HL-60 (cell line): ENCODE measurements at regions not wholly inside any gene's neighbourhood (a gene's known extent, or its start where the extent isn't known, plus 50 kb on each side); places are given as distances from the start of the nearest gene placed in this dataset.

Experiments
- DNase-seq, 2 experiments: peaks; one replicate each; pipeline ENCODE4 v3.0.0-alpha.2; 2010 to 2020; ENCODE audit warnings: low read depth in 1 of 2, low spot score in 1 of 2
- H3K27ac ChIP-seq: fragments of 250-450 bp; sonication (Bioruptor Pico); replicated peaks from 2 replicates; pipeline ENCODE4 v1.5.1; 2020; ENCODE audit warnings: mild to moderate bottlenecking, moderate library complexity
- H3K27me3 ChIP-seq: fragments of 250-450 bp; sonication (Bioruptor Pico); 2 replicates; pipeline ENCODE4 v1.5.1; 2021; ENCODE audit warnings: mild to moderate bottlenecking, moderate library complexity; ENCODE audit not compliant: insufficient read depth, poor library complexity, severe bottlenecking
- H3K4me3 ChIP-seq: replicated peaks from 2 replicates; pipeline ENCODE4 v1.5.1; 2011; ENCODE audit warnings: mild to moderate bottlenecking, control low read depth, low read length; ENCODE audit not compliant: insufficient read depth
- CTCF ChIP-seq: IDR thresholded peaks from one replicate; pipeline ENCODE4 v1.5.1; 2011; ENCODE audit warnings: low read length, control low read depth, inconsistent platforms; ENCODE audit not compliant: insufficient read depth
- GABPA ChIP-seq: IDR thresholded peaks from 2 replicates; pipeline ENCODE4 v1.6.1; 2012; ENCODE audit warnings: low read depth
- POLR2AphosphoS5 ChIP-seq: IDR thresholded peaks from 2 replicates; pipeline ENCODE4 v1.6.1; 2012; ENCODE audit warnings: low read depth
- REST ChIP-seq: IDR thresholded peaks from 2 replicates; pipeline ENCODE4 v1.6.1; 2012; ENCODE audit warnings: low read depth; ENCODE audit not compliant: insufficient replicate concordance
- SPI1 ChIP-seq: IDR thresholded peaks from 2 replicates; pipeline ENCODE4 v1.6.1; 2012; ENCODE audit warnings: low read depth, mild to moderate bottlenecking, borderline replicate concordance

- no peak for TF ChIP-seq POLR2AphosphoS5
- TF ChIP-seq CTCF, result no peak
- no peak for TF ChIP-seq SPI1
- TF ChIP-seq REST, result no peak
- no peak for TF ChIP-seq GABPA
- Histone ChIP-seq H3K27ac (no peak overlapping the region), H3K4me3 (no peak overlapping the region), H3K27me3 (peaks cover 10% of the 10 kb centered on the region)
- no peak for DNase-seq
These were observed 131.1 kb downstream of the PXDC1 start for GRCh38 chr6:3620389-3620788.

GRCh38 chr6:3619800-3620199, 131.7 kb downstream of the PXDC1 start:
- H3K27ac ChIP-seq, result no peak overlapping the region
- no peak overlapping the region for H3K4me3 ChIP-seq
- no peak for DNase-seq
- peaks cover 10% of the 10 kb centered on the region for H3K27me3 ChIP-seq
- TF ChIP-seq SPI1 (no peak), CTCF (no peak), REST (no peak), GABPA (no peak), POLR2AphosphoS5 (no peak)

- no peak overlapping the region for H3K27ac ChIP-seq
- TF ChIP-seq REST, result no peak
- TF ChIP-seq CTCF, result no peak
- no peak for TF ChIP-seq SPI1
- no peak for TF ChIP-seq POLR2AphosphoS5
- TF ChIP-seq GABPA, result no peak
- no peak overlapping the region for H3K4me3 ChIP-seq
- H3K27me3 ChIP-seq, result peaks cover 8% of the 10 kb centered on the region
- no peak for DNase-seq
These were observed 132.3 kb downstream of the PXDC1 start for GRCh38 chr6:3619201-3619600.
